ENCODE measurements at regions not wholly inside any gene's neighbourhood (a gene's known extent, or its start where the extent isn't known, plus 50 kb on each side); places are given as distances from the start of the nearest gene placed in this dataset.
"Not testable (repeated sequence)": the region's sequence is repeated elsewhere in the genome, so short reads cannot be mapped to it uniquely, and the experiment has no call there.

DNA sequence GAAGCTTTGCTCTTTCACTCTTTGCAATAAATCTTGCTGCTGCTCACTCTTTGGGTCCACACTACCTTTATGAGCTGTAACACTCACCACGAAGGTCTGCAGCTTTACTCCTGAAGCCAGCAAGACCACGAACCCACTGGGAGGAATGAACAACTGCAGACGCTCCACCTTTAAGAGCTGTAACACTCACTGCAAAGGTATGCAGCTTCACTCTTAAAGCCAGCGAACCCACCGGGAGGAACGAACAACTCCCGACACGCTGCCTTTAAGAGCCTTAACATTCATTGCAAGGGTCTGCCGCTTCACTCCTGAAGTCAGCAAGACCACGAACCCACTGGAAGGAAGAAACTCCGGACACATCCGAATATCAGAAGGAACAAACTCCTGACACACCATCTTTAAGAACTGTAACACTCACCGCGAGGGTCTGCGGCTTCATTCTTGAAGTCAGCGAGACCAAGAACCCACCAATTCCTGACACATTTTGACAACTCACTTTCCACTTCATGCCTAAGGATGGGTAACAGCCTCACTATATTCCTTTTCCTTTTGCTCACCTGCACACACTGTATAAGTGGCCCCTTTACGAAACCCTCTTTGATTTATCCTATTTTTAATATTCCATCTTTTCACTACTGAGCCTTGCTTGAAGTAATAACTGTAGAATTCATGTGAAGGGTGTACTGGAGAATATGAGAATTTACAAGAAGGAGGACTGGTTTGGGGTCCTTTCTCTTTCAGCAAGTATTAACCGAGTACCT, 103.2 kb downstream of the RGS2 start:
- not testable (repeated sequence) for ATAC-seq (replicated peaks; ENCODE audit: extremely low read depth, poor library complexity, severe bottlenecking); DNase-seq (ENCODE audit: low spot score in 2 of 2); H3K27ac Mint-ChIP-seq (ENCODE audit: low read depth); H3K4me3 Mint-ChIP-seq; H3K9me3 Mint-ChIP-seq; H3K27me3 Mint-ChIP-seq; H3K36me3 Mint-ChIP-seq (ENCODE audit: insufficient read depth); H3K4me1 Mint-ChIP-seq

DNA sequence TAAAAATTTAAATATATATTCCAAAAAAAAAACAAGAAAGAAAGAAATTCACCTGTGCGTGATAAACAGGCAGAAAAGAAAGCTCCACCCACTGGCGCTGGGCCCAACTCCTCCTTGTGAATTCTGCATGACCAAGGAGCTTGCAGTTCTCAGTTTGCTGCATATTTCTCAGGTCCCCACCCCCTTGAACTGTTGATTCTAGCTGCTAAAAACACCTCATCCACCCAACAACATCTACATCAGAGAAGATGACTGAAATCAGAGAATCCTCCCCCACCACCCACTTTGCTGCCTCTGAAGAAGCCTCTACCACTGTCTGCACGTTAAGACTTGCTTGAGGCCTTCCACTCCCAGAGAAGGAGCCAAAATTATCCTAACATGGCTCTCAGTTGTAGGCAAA, 104.8 kb downstream of the RGS2 start:
- H3K9me3 Mint-ChIP-seq = peaks cover 5% of the 10 kb centered on the region
- DNase-seq (ENCODE audit: low spot score in 2 of 2) = no peak
- H3K4me1 Mint-ChIP-seq = peaks cover 5% of the 10 kb centered on the region
- no peak overlapping the region for H3K27ac Mint-ChIP-seq (ENCODE audit: low read depth)
- no peak overlapping the region for H3K4me3 Mint-ChIP-seq
- no peaks in the 10 kb centered on the region for H3K36me3 Mint-ChIP-seq (ENCODE audit: insufficient read depth)
- no peaks in the 10 kb centered on the region for H3K27me3 Mint-ChIP-seq
- ATAC-seq (replicated peaks; ENCODE audit: extremely low read depth, poor library complexity, severe bottlenecking) = no peak

DNA sequence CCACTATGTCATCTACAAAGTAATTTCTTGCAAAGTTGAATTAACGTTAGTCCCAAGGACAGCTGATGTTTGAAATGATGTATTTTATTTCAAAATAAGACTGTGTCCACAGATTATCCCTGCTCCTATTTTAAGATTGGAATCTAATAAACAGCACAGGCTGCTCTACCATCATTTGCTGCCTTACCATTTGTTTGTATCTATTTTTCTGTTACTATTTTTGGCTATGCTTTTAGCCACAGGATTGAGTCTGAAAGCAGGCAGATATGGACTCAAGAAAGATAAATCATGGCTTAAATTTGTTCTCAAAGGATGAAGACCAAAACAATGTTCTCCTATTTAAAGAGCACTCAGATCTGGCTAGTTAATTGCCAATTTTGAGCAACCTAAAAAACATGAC, 105.3 kb downstream of the RGS2 start:
- Mint-ChIP-seq H3K9me3 (peaks cover 5% of the 10 kb centered on the region), H3K27ac (ENCODE audit: low read depth) (no peak overlapping the region), H3K4me1 (peaks cover 5% of the 10 kb centered on the region), H3K27me3 (no peaks in the 10 kb centered on the region), H3K36me3 (ENCODE audit: insufficient read depth) (no peaks in the 10 kb centered on the region), H3K4me3 (no peak overlapping the region)
- ATAC-seq (replicated peaks; ENCODE audit: extremely low read depth, poor library complexity, severe bottlenecking) (no peak), DNase-seq (ENCODE audit: low spot score in 2 of 2) (no peak)

DNA sequence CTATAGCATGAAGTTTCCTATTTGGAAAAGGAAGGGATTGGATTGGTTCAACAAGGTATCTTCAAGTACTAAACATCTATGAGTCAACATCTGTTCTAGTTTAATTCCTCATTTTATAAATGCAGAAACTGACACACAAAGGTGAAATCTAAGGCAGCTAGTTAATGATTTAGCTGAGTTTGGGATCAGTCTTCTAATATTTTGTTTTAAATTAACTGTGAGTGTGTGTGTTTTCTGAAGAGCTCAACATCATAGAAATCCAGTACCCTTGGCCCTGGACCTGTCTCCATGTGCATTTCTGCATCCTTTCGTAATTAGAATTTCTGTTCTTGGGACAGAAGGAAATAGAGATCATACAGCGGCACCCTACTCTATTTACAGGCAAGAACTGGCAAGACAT, 105.9 kb downstream of the RGS2 start:
- ATAC-seq (replicated peaks; ENCODE audit: extremely low read depth, poor library complexity, severe bottlenecking) = no peak
- no peak overlapping the region for H3K4me3 Mint-ChIP-seq
- H3K27me3 Mint-ChIP-seq = no peaks in the 10 kb centered on the region

DNA sequence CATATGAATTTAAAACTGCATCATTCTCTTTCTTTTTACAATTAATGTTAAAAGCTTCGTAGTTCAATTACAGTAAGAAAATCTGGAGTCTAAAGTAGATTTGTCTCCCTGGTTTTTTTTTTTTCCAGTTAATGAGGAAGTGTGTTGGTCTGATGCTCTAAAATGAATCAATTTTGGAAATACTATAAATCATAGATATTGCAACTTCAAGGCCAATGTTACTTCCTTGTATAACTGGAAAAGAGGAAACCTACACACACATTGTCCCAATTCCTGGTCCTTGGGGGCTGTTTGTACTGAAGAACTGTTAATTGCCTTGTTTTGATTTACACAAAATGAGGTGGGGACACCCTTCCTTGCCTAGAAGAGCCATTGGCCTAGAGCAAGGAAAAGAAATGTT, 107.2 kb downstream of the RGS2 start:
- H3K36me3 Mint-ChIP-seq (ENCODE audit: insufficient read depth) = no peaks in the 10 kb centered on the region
- H3K4me1 Mint-ChIP-seq = peaks cover 5% of the 10 kb centered on the region
- H3K27ac Mint-ChIP-seq (ENCODE audit: low read depth) = no peak overlapping the region
- H3K4me3 Mint-ChIP-seq = no peak overlapping the region
- peaks cover 5% of the 10 kb centered on the region for H3K9me3 Mint-ChIP-seq
- DNase-seq (ENCODE audit: low spot score in 2 of 2) = no peak
- no peaks in the 10 kb centered on the region for H3K27me3 Mint-ChIP-seq
- ATAC-seq (replicated peaks; ENCODE audit: extremely low read depth, poor library complexity, severe bottlenecking) = no peak

More for the DNA sequence above, 105.9 kb downstream of the RGS2 start:
- DNase-seq (ENCODE audit: low spot score in 2 of 2) = no peak
- Mint-ChIP-seq H3K36me3 (ENCODE audit: insufficient read depth) (no peaks in the 10 kb centered on the region), H3K9me3 (peaks cover 5% of the 10 kb centered on the region), H3K27ac (ENCODE audit: low read depth) (no peak overlapping the region), H3K4me1 (peaks cover 5% of the 10 kb centered on the region)

DNA sequence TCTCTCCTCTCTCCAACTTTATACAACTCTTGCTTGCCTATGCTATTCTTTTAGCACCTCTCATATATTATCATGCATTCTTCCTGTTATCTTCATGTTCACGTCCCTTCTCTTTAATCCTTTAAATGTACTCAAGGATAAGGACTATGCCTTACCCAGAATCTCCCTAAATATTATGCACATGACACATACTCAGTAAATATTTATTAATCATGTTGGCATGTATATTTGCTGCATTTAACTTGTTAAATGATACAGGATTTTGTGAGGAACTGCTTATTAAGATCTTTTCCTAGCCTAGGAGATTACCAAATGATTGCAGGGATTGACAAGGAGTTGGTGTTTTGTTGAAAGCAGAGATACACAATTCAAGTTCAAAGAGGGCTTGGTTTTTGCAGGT, 109.4 kb downstream of the RGS2 start:
- Mint-ChIP-seq H3K4me1 (no peaks in the 10 kb centered on the region), H3K36me3 (ENCODE audit: insufficient read depth) (no peaks in the 10 kb centered on the region), H3K9me3 (no peaks in the 10 kb centered on the region), H3K4me3 (no peak overlapping the region), H3K27ac (ENCODE audit: low read depth) (no peak overlapping the region), H3K27me3 (no peaks in the 10 kb centered on the region)
- DNase-seq (ENCODE audit: low spot score in 2 of 2) (no peak), ATAC-seq (replicated peaks; ENCODE audit: extremely low read depth, poor library complexity, severe bottlenecking) (no peak)

DNA sequence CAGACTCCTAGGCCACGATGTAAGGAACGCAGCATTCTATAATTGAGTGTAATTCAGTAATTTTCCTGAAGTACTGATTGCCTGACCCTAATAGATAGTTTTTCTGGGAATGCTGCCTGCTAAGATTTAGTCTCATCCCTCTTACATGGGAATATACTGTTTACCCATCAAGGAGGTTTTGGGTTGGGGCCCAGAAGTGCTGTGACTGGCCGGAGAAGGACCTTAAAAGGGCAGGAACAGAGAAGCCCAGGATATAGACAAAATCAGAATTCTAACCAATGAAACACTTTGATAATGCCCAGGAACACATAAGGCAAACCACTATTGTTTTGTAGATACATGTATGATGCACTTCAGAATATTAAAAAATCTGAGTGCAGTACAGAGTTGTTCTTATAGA, 111.6 kb downstream of the RGS2 start:
- Mint-ChIP-seq H3K27ac (ENCODE audit: low read depth) (no peak overlapping the region), H3K4me3 (no peak overlapping the region), H3K9me3 (no peaks in the 10 kb centered on the region), H3K36me3 (ENCODE audit: insufficient read depth) (no peaks in the 10 kb centered on the region), H3K4me1 (no peaks in the 10 kb centered on the region), H3K27me3 (no peaks in the 10 kb centered on the region)
- DNase-seq (ENCODE audit: low spot score in 2 of 2) = no peak
- ATAC-seq (replicated peaks; ENCODE audit: extremely low read depth, poor library complexity, severe bottlenecking) = no peak

DNA sequence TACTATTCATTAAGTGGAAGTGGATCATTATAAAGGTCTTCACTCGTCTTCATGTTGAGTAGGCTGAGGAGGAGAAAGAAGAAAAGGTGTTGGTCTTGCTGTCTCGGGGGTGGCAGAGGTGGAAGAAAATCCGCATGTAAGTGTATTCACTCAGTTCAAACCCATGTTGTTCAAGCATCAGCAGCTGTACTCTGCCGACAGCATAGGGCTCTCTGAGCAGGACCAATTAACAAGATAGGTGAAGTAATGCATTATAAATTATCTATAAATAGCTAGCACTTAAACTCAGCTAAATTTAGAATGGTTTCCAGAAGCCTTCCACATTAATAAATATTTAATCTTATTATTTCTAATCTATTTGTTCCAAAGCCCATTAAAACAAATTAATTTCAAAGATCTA, 116.8 kb downstream of the RGS2 start:
- Mint-ChIP-seq H3K27ac (ENCODE audit: low read depth) (no peak overlapping the region), H3K36me3 (ENCODE audit: insufficient read depth) (no peaks in the 10 kb centered on the region), H3K27me3 (peaks cover 10% of the 10 kb centered on the region), H3K9me3 (no peaks in the 10 kb centered on the region), H3K4me1 (no peaks in the 10 kb centered on the region), H3K4me3 (no peak overlapping the region)
- ATAC-seq (replicated peaks; ENCODE audit: extremely low read depth, poor library complexity, severe bottlenecking) = no peak
- DNase-seq (ENCODE audit: low spot score in 2 of 2) = no peak

DNA sequence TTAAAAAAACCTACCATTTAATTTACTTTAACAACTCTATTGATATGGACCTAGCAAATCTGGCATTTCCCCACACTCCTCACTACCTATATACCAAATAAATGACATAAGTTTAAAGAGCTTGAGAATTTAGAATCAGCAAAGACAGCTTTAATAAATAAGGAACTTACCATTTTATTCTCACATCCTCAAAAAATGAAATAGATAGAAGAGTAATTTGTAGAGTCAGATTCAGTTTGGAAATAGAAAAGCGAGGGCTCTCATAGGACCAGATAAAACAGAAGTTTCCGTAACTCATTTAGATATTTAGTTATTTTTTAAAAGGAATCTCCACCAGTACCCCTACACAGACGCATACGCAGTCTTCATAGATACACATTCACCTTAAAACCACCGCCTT, 117.9 kb downstream of the RGS2 start:
- ATAC-seq (replicated peaks; ENCODE audit: extremely low read depth, poor library complexity, severe bottlenecking) (no peak), DNase-seq (ENCODE audit: low spot score in 2 of 2) (no peak)
- no peak overlapping the region for H3K27ac Mint-ChIP-seq (ENCODE audit: low read depth)
- H3K36me3 Mint-ChIP-seq (ENCODE audit: insufficient read depth) = no peaks in the 10 kb centered on the region
- no peak overlapping the region for H3K4me3 Mint-ChIP-seq
- H3K27me3 Mint-ChIP-seq = peaks cover 10% of the 10 kb centered on the region
- H3K9me3 Mint-ChIP-seq = no peaks in the 10 kb centered on the region
- H3K4me1 Mint-ChIP-seq = no peaks in the 10 kb centered on the region

DNA sequence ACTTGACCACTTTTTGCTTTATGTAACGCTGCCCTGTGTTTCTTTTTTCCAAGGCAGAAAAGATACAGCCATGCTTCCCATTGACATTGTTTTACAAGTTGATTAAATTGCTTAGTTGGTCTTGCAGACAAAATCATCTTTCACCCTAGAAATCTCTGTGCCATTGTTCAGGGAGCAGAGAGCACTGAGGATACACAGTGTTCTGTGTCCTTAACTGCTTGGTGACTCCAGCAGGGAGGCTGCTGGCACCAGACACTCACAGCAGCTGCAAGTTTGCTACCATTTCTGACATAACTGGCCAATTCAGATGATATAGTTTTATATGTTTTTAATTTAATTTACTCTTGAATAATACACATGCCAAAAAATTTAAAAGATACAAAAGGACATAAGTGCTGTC, 118.7 kb downstream of the RGS2 start:
- Mint-ChIP-seq H3K27ac (ENCODE audit: low read depth) (no peak overlapping the region), H3K27me3 (peaks cover 10% of the 10 kb centered on the region), H3K9me3 (no peaks in the 10 kb centered on the region), H3K36me3 (ENCODE audit: insufficient read depth) (no peaks in the 10 kb centered on the region), H3K4me3 (no peak overlapping the region), H3K4me1 (no peaks in the 10 kb centered on the region)
- ATAC-seq (replicated peaks; ENCODE audit: extremely low read depth, poor library complexity, severe bottlenecking) = no peak
- no peak for DNase-seq (ENCODE audit: low spot score in 2 of 2)

DNA sequence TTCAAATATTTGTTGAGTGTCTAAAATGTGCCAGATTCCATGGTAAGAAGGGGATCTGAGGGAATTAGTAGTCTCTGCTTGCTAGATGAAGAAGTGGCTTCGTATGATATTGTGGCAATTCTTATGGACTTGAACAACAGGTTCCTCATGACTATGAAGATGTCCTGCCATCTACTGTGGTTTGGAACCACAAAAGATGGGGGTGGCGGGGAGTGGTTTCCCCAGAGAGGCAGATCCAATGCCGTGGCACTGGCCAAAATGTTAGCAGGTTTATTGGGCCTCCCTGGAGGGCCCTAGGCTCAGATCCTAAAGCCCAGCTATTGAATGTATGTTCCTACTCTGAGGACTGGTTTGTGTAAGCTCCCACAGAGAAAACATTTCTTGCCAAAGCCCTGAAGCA, 120.8 kb downstream of the RGS2 start:
- no peaks in the 10 kb centered on the region for H3K4me1 Mint-ChIP-seq
- DNase-seq (ENCODE audit: low spot score in 2 of 2) = no peak
- no peaks in the 10 kb centered on the region for H3K36me3 Mint-ChIP-seq (ENCODE audit: insufficient read depth)
- ATAC-seq (replicated peaks; ENCODE audit: extremely low read depth, poor library complexity, severe bottlenecking) = no peak
- H3K9me3 Mint-ChIP-seq = no peaks in the 10 kb centered on the region
- H3K27me3 Mint-ChIP-seq = peaks cover 10% of the 10 kb centered on the region
- no peak overlapping the region for H3K4me3 Mint-ChIP-seq
- H3K27ac Mint-ChIP-seq (ENCODE audit: low read depth) = no peak overlapping the region

DNA sequence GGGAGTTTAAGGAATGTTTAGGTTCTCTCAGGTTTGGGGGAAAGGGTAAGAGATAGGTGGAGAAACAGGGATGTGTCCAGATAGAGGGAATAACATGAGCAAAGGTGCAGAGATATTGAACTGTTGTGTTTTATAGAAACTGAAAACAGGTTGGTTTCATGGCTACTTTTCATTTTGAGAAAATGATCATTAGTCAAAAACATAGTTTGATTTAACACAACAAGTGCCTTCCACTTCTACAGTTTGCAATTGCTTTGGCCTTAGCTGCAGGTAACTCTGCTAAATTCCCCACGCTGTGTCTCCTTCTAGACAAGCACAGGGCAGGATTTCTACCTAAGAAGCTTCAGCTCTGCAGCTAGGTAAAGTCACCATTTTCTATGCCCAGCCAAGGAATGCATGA, 124.9 kb downstream of the RGS2 start:
- Mint-ChIP-seq H3K9me3 (no peaks in the 10 kb centered on the region), H3K27me3 (no peaks in the 10 kb centered on the region), H3K27ac (ENCODE audit: low read depth) (no peak overlapping the region), H3K4me1 (peaks cover 4% of the 10 kb centered on the region), H3K36me3 (ENCODE audit: insufficient read depth) (no peaks in the 10 kb centered on the region), H3K4me3 (no peak overlapping the region)
- ATAC-seq (replicated peaks; ENCODE audit: extremely low read depth, poor library complexity, severe bottlenecking) (no peak), DNase-seq (ENCODE audit: low spot score in 2 of 2) (no peak)

DNA sequence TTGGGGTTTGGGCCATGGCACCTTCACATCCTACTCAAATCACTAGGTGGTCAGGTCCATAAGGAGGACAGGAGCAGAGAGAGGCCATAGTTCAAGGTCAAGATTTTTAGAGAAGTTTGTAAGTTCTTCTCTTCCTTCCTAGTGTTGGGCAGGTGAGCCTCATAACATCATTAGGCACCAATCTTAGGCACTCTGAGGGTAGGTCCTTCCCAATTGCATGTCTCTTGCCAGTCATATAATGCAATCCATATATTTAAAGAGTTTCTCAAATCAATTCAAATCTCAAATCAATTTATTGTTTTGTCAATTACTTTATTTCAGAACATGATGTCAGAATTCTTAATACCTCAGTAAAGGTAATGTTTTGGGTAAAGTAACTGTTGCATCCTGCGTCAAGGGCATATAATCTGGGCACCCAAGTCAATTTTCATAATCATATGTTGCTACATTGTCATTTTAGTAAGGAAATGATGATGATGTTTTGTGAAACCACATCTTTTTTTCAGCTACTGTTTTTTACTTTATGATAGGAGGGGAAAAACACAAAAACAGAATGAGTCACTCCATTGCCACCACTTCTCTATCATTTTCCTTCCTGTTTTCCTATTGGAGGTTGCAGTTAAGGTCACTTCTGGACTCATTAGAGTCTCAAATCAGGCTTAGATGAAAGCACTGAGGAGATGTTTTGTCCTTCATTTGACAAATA, 122.7 kb downstream of the UCHL5 start:
- peak overlapping the region; percentile 37 for H3K27ac Mint-ChIP-seq (ENCODE audit: low read depth)
- no peaks in the 10 kb centered on the region for H3K27me3 Mint-ChIP-seq
- DNase-seq (ENCODE audit: low spot score in 2 of 2) (no peak), ATAC-seq (replicated peaks; ENCODE audit: extremely low read depth, poor library complexity, severe bottlenecking) (peak; percentile 65)
- H3K4me1 Mint-ChIP-seq = peaks cover 4% of the 10 kb centered on the region
- no peaks in the 10 kb centered on the region for H3K36me3 Mint-ChIP-seq (ENCODE audit: insufficient read depth)
- H3K9me3 Mint-ChIP-seq = no peaks in the 10 kb centered on the region
- no peak overlapping the region for H3K4me3 Mint-ChIP-seq

All from central memory CD8-positive, alpha-beta T cell (primary cell).